ENCODE measurements at regions not wholly inside any gene's neighbourhood (a gene's known extent, or its start where the extent isn't known, plus 50 kb on each side); places are given as distances from the start of the nearest gene placed in this dataset.
A peak's percentile ranks its signal among the peaks of the same experiment; 100 is the strongest.

- Mint-ChIP-seq H3K4me1 (peaks cover 37% of the 10 kb centered on the region), H3K9me3 (no peaks in the 10 kb centered on the region), H3K4me3 (no peak overlapping the region), H3K27ac (ENCODE audit: unreplicated experiment) (peak overlapping the region; percentile 52), H3K27me3 (ENCODE audit: low read depth) (no peaks in the 10 kb centered on the region), H3K36me3 (ENCODE audit: low read depth) (no peaks in the 10 kb centered on the region)
- TF ChIP-seq, protein P1, sequence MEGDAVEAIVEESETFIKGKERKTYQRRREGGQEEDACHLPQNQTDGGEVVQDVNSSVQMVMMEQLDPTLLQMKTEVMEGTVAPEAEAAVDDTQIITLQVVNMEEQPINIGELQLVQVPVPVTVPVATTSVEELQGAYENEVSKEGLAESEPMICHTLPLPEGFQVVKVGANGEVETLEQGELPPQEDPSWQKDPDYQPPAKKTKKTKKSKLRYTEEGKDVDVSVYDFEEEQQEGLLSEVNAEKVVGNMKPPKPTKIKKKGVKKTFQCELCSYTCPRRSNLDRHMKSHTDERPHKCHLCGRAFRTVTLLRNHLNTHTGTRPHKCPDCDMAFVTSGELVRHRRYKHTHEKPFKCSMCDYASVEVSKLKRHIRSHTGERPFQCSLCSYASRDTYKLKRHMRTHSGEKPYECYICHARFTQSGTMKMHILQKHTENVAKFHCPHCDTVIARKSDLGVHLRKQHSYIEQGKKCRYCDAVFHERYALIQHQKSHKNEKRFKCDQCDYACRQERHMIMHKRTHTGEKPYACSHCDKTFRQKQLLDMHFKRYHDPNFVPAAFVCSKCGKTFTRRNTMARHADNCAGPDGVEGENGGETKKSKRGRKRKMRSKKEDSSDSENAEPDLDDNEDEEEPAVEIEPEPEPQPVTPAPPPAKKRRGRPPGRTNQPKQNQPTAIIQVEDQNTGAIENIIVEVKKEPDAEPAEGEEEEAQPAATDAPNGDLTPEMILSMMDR (conservative IDR thresholded peaks at IDR 0.05), result no peak
- no peak for DNase-seq (ENCODE audit: low read depth, low spot score)
These were observed 318.0 kb downstream of the MYCN start for GRCh38 chr2:16258350-16258749.

- no peak for DNase-seq (ENCODE audit: low read depth, low spot score)
- Mint-ChIP-seq H3K9me3 (no peaks in the 10 kb centered on the region), H3K27ac (ENCODE audit: unreplicated experiment) (peak overlapping the region; percentile 25), H3K36me3 (ENCODE audit: low read depth) (no peaks in the 10 kb centered on the region), H3K4me1 (peaks cover 31% of the 10 kb centered on the region), H3K27me3 (ENCODE audit: low read depth) (no peaks in the 10 kb centered on the region), H3K4me3 (no peak overlapping the region)
- TF ChIP-seq, protein P1 (conservative IDR thresholded peaks at IDR 0.05), result no peak
These were observed 317.1 kb downstream of the MYCN start for GRCh38 chr2:16257322-16258028.

GRCh38 chr2:16256601-16257321 lies 316.4 kb downstream of the MYCN start:
- Mint-ChIP-seq H3K36me3 (ENCODE audit: low read depth) (no peaks in the 10 kb centered on the region), H3K4me1 (peaks cover 32% of the 10 kb centered on the region), H3K27me3 (ENCODE audit: low read depth) (no peaks in the 10 kb centered on the region), H3K4me3 (no peak overlapping the region), H3K9me3 (no peaks in the 10 kb centered on the region), H3K27ac (ENCODE audit: unreplicated experiment) (no peak overlapping the region)
- TF ChIP-seq, protein P1 (conservative IDR thresholded peaks at IDR 0.05), result no peak
- DNase-seq (ENCODE audit: low read depth, low spot score), result no peak

- Mint-ChIP-seq H3K27ac (ENCODE audit: unreplicated experiment) (no peak overlapping the region), H3K9me3 (no peaks in the 10 kb centered on the region), H3K4me3 (no peak overlapping the region), H3K4me1 (peaks cover 44% of the 10 kb centered on the region), H3K27me3 (ENCODE audit: low read depth) (no peaks in the 10 kb centered on the region), H3K36me3 (ENCODE audit: low read depth) (no peaks in the 10 kb centered on the region)
- TF ChIP-seq, protein P1 (conservative IDR thresholded peaks at IDR 0.05), result no peak
- DNase-seq (ENCODE audit: low read depth, low spot score), result no peak
These were observed 314.8 kb downstream of the MYCN start for GRCh38 chr2:16255120-16255519.

DNA sequence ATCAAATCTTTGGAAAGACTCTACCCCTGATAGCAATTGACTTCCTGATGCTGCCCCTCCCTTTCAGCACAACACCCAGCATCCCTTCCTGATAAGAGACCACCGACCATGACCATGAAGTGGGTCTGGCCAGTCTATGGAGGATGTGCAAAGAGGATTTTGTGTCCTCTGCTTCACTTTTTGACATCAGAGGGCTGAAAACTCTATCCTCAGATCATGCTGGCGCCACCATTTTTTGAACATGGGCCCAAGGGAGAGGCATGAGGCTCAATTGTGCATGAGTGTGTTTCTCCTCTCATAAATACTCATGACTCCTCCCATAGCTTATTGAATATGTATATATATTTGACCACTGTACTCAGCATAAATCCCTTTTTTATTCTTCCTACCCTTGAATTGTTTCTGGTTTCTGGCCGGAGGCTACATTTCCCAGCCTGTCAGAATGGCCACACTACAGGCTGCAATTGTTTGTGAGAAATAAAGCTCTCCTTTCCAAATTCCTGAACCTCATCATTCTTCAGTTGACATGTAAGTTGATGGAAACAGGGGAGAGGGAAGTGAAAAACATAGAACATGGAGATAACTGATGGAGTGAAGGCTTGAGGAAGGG lies 314.1 kb downstream of the MYCN start:
- DNase-seq (ENCODE audit: low read depth, low spot score), result no peak
- Mint-ChIP-seq H3K9me3 (no peaks in the 10 kb centered on the region), H3K36me3 (ENCODE audit: low read depth) (no peaks in the 10 kb centered on the region), H3K27ac (ENCODE audit: unreplicated experiment) (no peak overlapping the region), H3K4me1 (peaks cover 48% of the 10 kb centered on the region), H3K4me3 (no peak overlapping the region), H3K27me3 (ENCODE audit: low read depth) (no peaks in the 10 kb centered on the region)
- TF ChIP-seq, protein P1 (conservative IDR thresholded peaks at IDR 0.05), result no peak

All from neural crest cell (in vitro differentiated cells).